Spleen (tissue), 3 donors: ENCODE measurements at regions not wholly inside any gene's neighbourhood (a gene's known extent, or its start where the extent isn't known, plus 50 kb on each side); places are given as distances from the start of the nearest gene placed in this dataset.

Experiments
- POLR2A ChIP-seq, 3 donors: fragments of 450-650 bp; IDR thresholded peaks; one replicate each; pipeline ENCODE4 v1.5.1; 2017; ENCODE audit warnings: antibody characterized with exemption in 3 of 3, mild to moderate bottlenecking in 1 of 3
- POLR2AphosphoS5 ChIP-seq, 3 donors: sonication (generic); formaldehyde crosslinking; IDR thresholded peaks; one replicate each; pipeline ENCODE4 v1.5.1; 2017; ENCODE audit warnings: antibody characterized with exemption in 3 of 3

- TF ChIP-seq POLR2A (IDR thresholded peaks at IDR 0.05), result no peak
- TF ChIP-seq POLR2AphosphoS5 (IDR thresholded peaks at IDR 0.05), result no peak
Observed at GRCh38 chr1:163770265-163770664, 448.5 kb downstream of the NUF2 start.
